ENCODE measurements at regions not wholly inside any gene's neighbourhood (a gene's known extent, or its start where the extent isn't known, plus 50 kb on each side); places are given as distances from the start of the nearest gene placed in this dataset.

DNA sequence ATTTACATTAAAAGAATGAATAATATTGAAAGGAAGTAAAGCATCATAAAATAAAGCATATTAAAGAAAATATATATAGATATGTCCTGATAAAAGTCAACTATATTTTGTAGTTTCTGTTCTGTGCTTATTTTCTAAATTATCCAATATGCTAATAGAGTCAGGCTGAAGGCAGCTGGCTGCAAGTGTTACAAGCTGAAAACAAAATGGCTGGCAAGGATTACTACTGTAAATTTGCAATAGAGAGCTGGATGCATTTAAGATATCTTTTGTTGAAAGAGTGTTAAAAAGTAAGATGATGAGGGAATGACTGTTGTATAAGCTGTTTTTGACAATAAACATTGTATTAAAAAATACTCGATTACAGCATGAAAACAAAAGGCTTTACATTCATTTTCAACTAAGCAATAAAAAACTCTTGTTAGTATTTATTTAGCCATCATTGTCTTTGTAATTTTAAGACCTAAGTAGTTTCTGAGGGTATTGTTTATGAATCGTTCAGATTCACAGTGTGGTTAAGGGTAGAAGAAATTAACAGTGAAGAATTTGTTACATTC lies 76.3 kb downstream of the TANC2 start:
- TF ChIP-seq, protein P1, sequence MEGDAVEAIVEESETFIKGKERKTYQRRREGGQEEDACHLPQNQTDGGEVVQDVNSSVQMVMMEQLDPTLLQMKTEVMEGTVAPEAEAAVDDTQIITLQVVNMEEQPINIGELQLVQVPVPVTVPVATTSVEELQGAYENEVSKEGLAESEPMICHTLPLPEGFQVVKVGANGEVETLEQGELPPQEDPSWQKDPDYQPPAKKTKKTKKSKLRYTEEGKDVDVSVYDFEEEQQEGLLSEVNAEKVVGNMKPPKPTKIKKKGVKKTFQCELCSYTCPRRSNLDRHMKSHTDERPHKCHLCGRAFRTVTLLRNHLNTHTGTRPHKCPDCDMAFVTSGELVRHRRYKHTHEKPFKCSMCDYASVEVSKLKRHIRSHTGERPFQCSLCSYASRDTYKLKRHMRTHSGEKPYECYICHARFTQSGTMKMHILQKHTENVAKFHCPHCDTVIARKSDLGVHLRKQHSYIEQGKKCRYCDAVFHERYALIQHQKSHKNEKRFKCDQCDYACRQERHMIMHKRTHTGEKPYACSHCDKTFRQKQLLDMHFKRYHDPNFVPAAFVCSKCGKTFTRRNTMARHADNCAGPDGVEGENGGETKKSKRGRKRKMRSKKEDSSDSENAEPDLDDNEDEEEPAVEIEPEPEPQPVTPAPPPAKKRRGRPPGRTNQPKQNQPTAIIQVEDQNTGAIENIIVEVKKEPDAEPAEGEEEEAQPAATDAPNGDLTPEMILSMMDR (IDR thresholded peaks at IDR 0.05) = no peak

DNA sequence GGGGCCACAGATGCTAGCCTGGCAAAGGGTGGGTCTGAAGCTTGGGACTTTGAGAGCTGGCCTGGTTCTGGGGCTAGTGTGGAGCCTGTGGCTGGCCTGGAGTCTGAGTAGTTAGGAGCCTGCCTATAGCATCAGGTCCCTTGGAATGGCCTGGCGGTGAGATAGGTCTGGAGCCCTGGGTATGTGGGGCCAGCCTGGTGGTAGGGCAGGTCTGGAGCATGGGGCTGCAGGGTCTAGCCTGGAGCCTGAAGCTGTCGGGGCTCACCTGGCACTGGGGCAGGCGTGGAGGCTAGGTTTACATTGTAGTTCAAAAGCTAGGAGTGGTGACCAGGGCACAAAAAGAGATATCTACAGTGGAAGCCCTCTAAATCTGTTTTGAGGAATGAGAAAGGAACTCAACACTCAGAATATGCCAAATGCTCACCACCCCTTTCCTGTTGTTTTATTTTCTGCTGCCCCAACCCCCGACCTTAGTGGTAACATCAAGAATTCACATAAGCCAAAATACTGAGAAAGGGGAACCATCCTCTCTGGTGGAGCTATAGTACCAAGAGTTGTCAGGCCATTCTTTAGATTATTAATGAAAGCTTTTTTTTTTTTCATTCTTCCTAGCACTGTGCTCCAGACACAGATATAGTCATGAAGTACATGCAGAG lies 100.3 kb downstream of the TANC2 start:
- TF ChIP-seq, protein P1 (IDR thresholded peaks at IDR 0.05) = no peak

- TF ChIP-seq, protein P1 (IDR thresholded peaks at IDR 0.05) = no peak
Observed at GRCh38 chr17:63069245-63069644, 103.2 kb downstream of the TANC2 start.

DNA sequence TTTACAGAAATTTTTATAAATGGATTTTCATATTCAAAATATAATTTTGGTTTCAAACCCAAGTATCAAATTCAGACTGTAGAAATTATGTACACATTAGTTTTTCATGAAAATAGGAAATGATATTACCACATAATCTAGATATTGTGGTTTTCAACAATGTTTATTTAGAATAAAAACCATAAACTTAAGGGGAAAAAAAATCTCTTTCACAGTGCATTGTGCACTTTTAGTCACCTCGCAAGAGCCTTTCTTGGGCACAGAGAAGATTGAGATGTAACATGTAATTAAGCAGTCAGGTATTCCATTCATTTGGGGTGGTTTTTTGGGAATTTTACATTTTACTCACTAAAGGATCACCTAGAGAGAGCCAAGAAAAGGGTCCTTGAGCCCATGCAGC lies 104.0 kb downstream of the TANC2 start:
- TF ChIP-seq, protein P1 (IDR thresholded peaks at IDR 0.05) = no peak

DNA sequence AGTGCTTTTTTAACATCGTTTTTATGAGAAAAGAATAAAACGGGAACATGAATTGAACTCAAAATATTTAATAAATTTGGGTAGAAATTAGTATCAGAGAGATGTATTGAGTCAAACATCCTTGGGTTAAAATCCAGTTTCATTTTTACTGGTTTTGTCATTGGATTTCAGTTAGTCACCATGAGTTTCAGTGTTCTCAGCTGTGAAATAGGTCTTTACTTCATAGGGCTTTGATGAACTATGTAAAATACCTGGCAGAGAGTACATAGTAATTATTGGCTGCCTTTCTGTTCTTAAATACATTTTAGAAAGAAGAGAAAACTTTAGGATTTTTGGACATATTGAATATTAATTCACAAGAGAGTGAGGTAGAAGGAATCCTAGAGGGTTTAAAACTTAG lies 105.8 kb downstream of the TANC2 start:
- TF ChIP-seq, protein P1 (IDR thresholded peaks at IDR 0.05) = no peak

DNA sequence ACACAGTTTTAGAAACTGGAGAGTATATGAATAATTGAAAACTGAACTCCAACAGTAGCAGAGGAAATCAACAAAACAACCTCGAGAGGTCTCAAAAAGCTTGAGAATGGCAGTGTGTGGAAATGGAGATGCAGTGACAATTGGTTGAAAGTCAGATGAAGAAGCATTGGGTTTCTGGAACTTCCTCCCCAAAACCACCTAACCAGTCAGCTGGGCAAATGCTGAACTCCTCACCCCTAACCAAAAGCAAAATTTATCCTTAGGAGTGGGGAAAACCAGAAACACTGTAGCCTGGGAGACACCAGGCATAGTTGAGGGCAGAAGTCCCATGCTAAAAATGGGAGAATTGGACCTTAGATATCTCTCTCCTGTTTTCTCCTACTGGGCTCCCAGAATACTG lies 109.9 kb downstream of the TANC2 start:
- TF ChIP-seq, protein P1 (IDR thresholded peaks at IDR 0.05) = no peak

DNA sequence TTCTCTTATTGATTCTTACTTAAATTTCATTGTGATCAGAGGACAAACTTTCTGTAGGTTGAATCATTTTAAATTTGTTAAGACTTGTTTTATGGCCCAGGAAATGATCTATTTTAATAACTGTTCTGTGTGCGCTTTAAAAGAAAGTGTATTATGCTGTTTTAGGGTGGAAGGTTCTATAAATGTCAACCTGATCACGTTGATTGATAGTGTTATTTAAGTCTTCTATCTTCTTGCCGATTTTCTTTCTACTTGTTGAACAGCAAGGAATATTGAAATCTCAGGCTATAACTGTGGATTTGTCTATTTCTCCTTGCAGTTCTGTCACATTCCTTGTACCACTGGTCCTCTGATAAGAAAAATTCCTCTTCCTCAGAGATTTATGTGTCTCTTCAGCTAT lies 112.7 kb downstream of the TANC2 start:
- TF ChIP-seq, protein P1 (IDR thresholded peaks at IDR 0.05) = no peak

All from LNCAP (cell line).